ENCODE measurements at regions not wholly inside any gene's neighbourhood (a gene's known extent, or its start where the extent isn't known, plus 50 kb on each side); places are given as distances from the start of the nearest gene placed in this dataset.

- TF ChIP-seq TAF1 (IDR thresholded peaks at IDR 0.05; ENCODE audit: low read depth) (no peak), RAD21 (conservative IDR thresholded peaks at IDR 0.05) (no peak), EZH2 (IDR thresholded peaks at IDR 0.05; ENCODE audit: borderline replicate concordance, insufficient read depth, low read length, poor library complexity, severe bottlenecking) (no peak), CTCF (IDR thresholded peaks at IDR 0.05; ENCODE audit: poor library complexity, severe bottlenecking) (no peak), POLR2AphosphoS5 (IDR thresholded peaks at IDR 0.05) (no peak), MXI1 (conservative IDR thresholded peaks at IDR 0.05; ENCODE audit: poor library complexity, severe bottlenecking) (no peak), SMC3 (conservative IDR thresholded peaks at IDR 0.05; ENCODE audit: poor library complexity) (no peak), EP300 (conservative IDR thresholded peaks at IDR 0.05; ENCODE audit: poor library complexity, severe bottlenecking) (no peak), REST (IDR thresholded peaks at IDR 0.05; ENCODE audit: borderline replicate concordance) (no peak)
- Histone ChIP-seq H2AFZ (ENCODE audit: low read depth, low read length) (no peak overlapping the region), H3K4me3 (ENCODE audit: low read length) (no peak overlapping the region), H3F3A (ENCODE audit: insufficient read depth, low read length, poor library complexity, severe bottlenecking) (no peaks in the 10 kb centered on the region), H3K79me2 (replicated peaks; ENCODE audit: insufficient read depth, low read length) (no peaks in the 10 kb centered on the region), H3K36me3 (ENCODE audit: insufficient read depth, low read length) (no peaks in the 10 kb centered on the region), H3K27ac (ENCODE audit: low read length) (no peak overlapping the region), H3K9me2 (ENCODE audit: insufficient read depth, low read length) (no peaks in the 10 kb centered on the region), H3K9me3 (ENCODE audit: low read length) (no peaks in the 10 kb centered on the region), H3K27me3 (ENCODE audit: insufficient read depth, low read depth, low read length) (no peaks in the 10 kb centered on the region), H3K4me2 (ENCODE audit: low read length) (no peak overlapping the region), H3K9ac (ENCODE audit: low read length) (no peak overlapping the region), H4K20me1 (ENCODE audit: insufficient read depth) (no peaks in the 10 kb centered on the region)
Measured at GRCh38 chr2:183224948-183225347, 100.7 kb downstream of the NUP35 start.

- H3K79me2 ChIP-seq (replicated peaks; ENCODE audit: insufficient read depth, low read length), result no peaks in the 10 kb centered on the region
- no peak overlapping the region for H3K27ac ChIP-seq (ENCODE audit: low read length)
- no peak overlapping the region for H3K4me2 ChIP-seq (ENCODE audit: low read length)
Measured at GRCh38 chr2:183227176-183227575, 102.9 kb downstream of the NUP35 start.

More at GRCh38 chr2:183227176-183227575, 102.9 kb downstream of the NUP35 start:
- no peaks in the 10 kb centered on the region for H4K20me1 ChIP-seq (ENCODE audit: insufficient read depth)
- no peak overlapping the region for H2AFZ ChIP-seq (ENCODE audit: low read depth, low read length)
- H3K9me2 ChIP-seq (ENCODE audit: insufficient read depth, low read length), result no peaks in the 10 kb centered on the region
- no peaks in the 10 kb centered on the region for H3F3A ChIP-seq (ENCODE audit: insufficient read depth, low read length, poor library complexity, severe bottlenecking)
- H3K9ac ChIP-seq (ENCODE audit: low read length), result no peak overlapping the region
- H3K9me3 ChIP-seq (ENCODE audit: low read length), result no peaks in the 10 kb centered on the region
- TF ChIP-seq RAD21 (conservative IDR thresholded peaks at IDR 0.05), result no peak
- no peak for TF ChIP-seq REST (IDR thresholded peaks at IDR 0.05; ENCODE audit: borderline replicate concordance)
- TF ChIP-seq CTCF (IDR thresholded peaks at IDR 0.05; ENCODE audit: poor library complexity, severe bottlenecking), result no peak
- no peak for TF ChIP-seq TAF1 (IDR thresholded peaks at IDR 0.05; ENCODE audit: low read depth)
- TF ChIP-seq EP300 (conservative IDR thresholded peaks at IDR 0.05; ENCODE audit: poor library complexity, severe bottlenecking), result no peak
- no peak for TF ChIP-seq MXI1 (conservative IDR thresholded peaks at IDR 0.05; ENCODE audit: poor library complexity, severe bottlenecking)
- no peak for TF ChIP-seq EZH2 (IDR thresholded peaks at IDR 0.05; ENCODE audit: borderline replicate concordance, insufficient read depth, low read length, poor library complexity, severe bottlenecking)
- TF ChIP-seq POLR2AphosphoS5 (IDR thresholded peaks at IDR 0.05), result no peak
- no peak for TF ChIP-seq SMC3 (conservative IDR thresholded peaks at IDR 0.05; ENCODE audit: poor library complexity)
- H3K4me3 ChIP-seq (ENCODE audit: low read length), result no peak overlapping the region
- no peaks in the 10 kb centered on the region for H3K36me3 ChIP-seq (ENCODE audit: insufficient read depth, low read length)
- no peaks in the 10 kb centered on the region for H3K27me3 ChIP-seq (ENCODE audit: insufficient read depth, low read depth, low read length)
